NOMO-1 treated with dmso at 0.1 percent for 144 hours (cell line): ENCODE measurements at regions not wholly inside any gene's neighbourhood (a gene's known extent, or its start where the extent isn't known, plus 50 kb on each side); places are given as distances from the start of the nearest gene placed in this dataset.

Experiments used
- DNase-seq: peaks from one replicate; lab custom pipeline; 2025; ENCODE audit not compliant: unreplicated experiment; lab: John Stamatoyannopoulos, UW

- DNase-seq, result no peak
These were observed 351.1 kb downstream of the ZSWIM6 start for GRCh38 chr5:61683148-61683547.

DNA sequence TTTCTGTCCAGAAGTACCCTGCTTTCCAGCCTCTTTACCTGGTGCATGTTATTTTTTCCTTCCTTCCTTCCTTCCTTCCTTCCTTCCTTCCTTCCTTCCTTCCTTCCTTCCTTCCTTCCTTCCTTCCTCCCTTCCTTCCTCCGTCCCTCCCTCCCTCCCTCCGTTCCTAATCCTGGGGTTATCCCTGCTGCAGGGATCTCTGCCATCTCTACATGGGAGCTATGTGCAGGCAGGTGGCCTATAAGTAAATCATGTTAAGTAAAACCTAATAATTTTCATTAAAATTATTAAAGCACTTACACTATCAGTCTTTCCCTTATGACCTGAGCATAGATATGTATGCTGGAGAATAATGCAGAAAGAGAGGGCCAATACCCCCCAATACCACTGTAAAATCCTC, 351.9 kb downstream of the ZSWIM6 start:
- DNase-seq, result no peak

DNA sequence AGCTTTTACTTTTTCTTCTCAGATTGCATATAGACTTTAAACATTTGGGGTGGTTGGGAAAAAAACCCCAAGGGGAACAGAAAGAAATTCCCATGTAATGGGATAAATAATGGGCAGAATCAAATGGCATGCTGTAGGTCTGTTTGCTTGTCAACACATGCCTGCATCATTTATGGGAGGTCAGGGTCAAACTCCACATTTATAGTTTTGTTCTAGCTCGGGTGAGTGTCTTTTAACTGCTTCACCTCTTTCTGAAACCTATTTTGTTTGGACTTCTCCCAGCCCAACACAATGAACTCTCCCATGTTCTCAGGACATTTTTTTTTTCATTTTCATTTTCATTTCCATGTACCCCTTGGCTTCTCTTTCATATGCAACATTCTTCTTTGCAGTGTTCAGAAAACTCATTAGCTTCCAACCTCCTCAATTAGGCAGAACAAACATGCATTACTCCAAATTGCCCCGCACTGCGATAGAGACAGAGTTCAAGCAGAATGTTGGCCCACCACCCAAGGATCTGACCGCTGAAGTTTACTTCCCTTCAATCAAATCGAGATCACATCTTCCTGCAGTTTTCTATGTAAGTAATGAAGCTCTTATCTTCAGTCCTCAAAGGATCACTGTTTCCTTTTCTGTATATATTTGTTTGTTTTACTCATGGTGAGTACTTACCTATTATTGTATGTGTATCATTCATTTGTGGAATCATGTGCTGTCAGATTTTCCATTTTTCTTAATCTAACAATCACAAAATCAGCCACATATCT, 354.6 kb downstream of the ZSWIM6 start:
- no peak for DNase-seq

DNA sequence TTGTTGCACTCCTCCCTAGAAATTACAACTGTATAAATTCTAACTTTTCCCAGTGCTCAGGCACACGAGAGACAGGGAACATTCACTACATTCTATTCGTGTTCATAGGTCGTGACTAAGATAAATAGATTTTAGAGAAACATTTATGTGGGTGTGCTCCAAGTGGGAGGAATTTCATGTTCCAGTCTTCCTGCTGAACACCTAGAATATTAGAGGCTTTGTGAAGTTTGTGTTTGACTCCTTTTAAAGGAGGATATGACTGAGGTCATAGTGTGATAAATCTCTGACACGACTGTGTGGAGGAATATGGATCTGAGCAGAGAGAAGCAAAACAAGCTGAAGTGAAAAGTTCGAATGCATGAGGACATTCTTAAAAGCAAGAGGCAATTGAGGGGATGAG, 355.3 kb downstream of the ZSWIM6 start:
- DNase-seq, result no peak

GRCh38 chr5:61689153-61689846, 357.2 kb downstream of the ZSWIM6 start:
- no peak for DNase-seq

- DNase-seq, result no peak
These were observed 365.9 kb downstream of the ZSWIM6 start for GRCh38 chr5:61697809-61698558.

GRCh38 chr5:61701877-61702602, 370.0 kb downstream of the ZSWIM6 start:
- DNase-seq, result no peak

GRCh38 chr5:61702784-61703183, 370.7 kb downstream of the ZSWIM6 start:
- DNase-seq, result no peak

DNA sequence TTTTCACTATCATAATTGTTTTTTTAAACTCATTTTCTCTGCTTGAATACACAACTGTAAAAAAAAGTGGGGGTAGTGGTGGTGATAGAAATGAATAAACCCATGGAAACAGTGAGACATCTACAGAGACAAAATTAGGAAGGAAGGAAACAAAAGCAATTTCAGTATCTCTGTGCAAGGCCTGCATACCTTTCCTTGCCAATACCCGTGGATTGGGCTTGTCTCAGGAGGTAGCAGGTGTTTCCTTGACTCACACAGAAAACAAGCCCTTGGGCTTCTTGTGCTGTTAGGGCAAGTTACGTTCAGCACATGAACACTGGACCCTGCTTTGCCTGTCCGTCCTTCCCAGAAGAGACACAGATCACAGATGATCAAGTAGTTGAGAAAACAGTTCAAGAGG, 372.2 kb downstream of the ZSWIM6 start:
- DNase-seq, result no peak

DNA sequence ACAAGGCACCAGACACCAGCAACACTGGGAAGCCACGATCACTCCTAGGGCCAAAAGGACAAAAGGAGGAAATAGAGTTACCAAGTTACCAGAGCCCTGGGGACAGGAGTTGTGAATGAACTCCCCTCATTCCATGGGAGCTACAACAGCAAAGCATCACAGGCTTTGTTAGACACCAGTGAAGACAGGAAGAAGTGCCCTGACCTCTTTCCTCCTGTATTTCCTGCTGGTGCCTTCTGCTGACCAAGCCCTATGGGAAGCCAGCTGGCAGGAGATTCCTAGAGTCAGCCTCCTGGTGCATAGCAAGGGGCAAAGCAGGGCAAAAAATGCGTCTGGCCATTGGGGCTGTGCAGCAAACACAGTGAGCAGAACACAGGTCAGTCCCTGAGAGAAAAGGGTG, 374.7 kb downstream of the ZSWIM6 start:
- no peak for DNase-seq

DNA sequence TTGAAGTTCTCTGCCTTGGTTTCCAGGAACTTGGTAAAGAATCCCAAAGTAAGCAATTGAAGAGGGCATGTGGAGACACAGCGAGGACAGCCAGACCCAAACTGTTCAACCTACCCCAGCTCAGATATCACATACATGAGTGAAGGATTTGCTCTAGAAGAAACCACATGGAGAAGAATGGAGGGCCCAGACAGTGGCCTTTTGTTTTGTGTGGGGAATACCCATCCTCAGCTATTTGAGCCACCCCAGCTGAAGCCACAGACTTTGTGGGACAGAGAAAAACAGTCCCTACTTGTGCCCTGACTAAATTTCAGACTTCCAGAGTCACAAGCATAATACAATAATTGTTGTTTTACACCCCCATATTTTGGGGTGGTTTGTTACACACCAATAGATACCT, 387.1 kb downstream of the ZSWIM6 start:
- no peak for DNase-seq

- no peak for DNase-seq
These were observed 388.8 kb downstream of the ZSWIM6 start for GRCh38 chr5:61720829-61721228.

- DNase-seq, result no peak
These were observed 392.0 kb downstream of the ZSWIM6 start for GRCh38 chr5:61724102-61724501.

DNA sequence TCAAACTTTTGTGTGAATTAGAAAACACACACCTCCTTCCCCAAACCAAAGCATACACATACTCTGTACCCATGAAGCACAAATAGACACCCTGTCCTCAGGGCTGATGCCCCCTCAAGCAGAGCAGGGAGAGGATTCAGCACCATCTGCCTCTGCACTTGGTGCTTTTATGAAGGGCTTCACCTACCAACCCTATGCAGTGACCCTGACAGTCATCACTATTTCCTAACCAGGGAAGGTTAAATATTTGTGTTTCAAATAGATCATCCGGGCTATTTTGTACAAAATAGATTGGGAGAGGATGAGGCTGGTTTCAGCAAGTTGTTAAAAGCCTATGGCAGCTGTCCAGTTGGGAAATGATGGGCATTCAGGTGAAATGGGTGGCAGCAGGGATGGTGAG, 396.2 kb downstream of the ZSWIM6 start:
- no peak for DNase-seq

- no peak for DNase-seq
These were observed 398.8 kb downstream of the ZSWIM6 start for GRCh38 chr5:61730866-61731265.

GRCh38 chr5:61731267-61731945, 399.3 kb downstream of the ZSWIM6 start:
- no peak for DNase-seq

GRCh38 chr5:61731946-61732314, 399.9 kb downstream of the ZSWIM6 start:
- no peak for DNase-seq

GRCh38 chr5:61732369-61732768, 400.3 kb downstream of the ZSWIM6 start:
- no peak for DNase-seq

- DNase-seq, result no peak
These were observed 400.7 kb downstream of the ZSWIM6 start for GRCh38 chr5:61732796-61733195.

- DNase-seq, result no peak
These were observed 401.9 kb downstream of the ZSWIM6 start for GRCh38 chr5:61734001-61734400.

- DNase-seq, result no peak
These were observed 402.9 kb downstream of the ZSWIM6 start for GRCh38 chr5:61734966-61735365.
